SH-SY5Y (cell line): ENCODE measurements at regions not wholly inside any gene's neighbourhood (a gene's known extent, or its start where the extent isn't known, plus 50 kb on each side); places are given as distances from the start of the nearest gene placed in this dataset.

Experiments
- GATA2 ChIP-seq: IDR thresholded peaks from 2 replicates; pipeline ENCODE4 v1.6.1; 2011; ENCODE audit warnings: mild to moderate bottlenecking, low read depth, low read length
- GATA3 ChIP-seq: IDR thresholded peaks from 2 replicates; pipeline ENCODE4 v1.6.1; 2011; ENCODE audit warnings: low read depth, mild to moderate bottlenecking, low read length, moderate library complexity

DNA sequence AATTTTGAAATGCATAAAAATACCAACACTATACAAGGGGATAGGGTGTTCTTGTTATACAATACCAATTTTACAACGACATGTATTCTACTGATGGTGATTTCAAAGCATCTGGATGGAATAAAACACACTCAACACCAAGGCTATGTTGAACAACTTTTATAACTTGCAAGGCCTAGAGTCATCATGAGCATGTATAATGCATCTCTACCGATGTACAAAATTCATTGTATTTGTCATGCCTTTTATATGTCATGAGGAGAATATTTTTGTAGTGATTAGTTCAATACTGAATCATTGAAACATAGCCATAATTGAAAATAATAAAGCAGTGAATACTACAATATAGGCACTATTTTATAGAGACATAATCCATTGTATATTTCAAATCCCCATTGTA lies 160.2 kb downstream of the ETV1 start:
- no peak for TF ChIP-seq GATA2
- no peak for TF ChIP-seq GATA3
